MCF 10A (cell line): ENCODE measurements at regions not wholly inside any gene's neighbourhood (a gene's known extent, or its start where the extent isn't known, plus 50 kb on each side); places are given as distances from the start of the nearest gene placed in this dataset.

Experiments used
- BruUV-seq: library from RNA; stranded (reverse); fragments of 400-500 nt; replicated peaks from 2 replicates; lab custom pipeline; 2021; lab: Mats Ljungman, UMichigan
- CTCF ChIA-PET: fragments of 300-600 bp; sonication (Branson Sonifier 250); formaldehyde crosslinking; extraction: SDS; loops from one replicate; lab custom pipeline; 2021; ENCODE audit warnings: antibody characterized with exemption, inconsistent platforms; lab: Yijun Ruan, JAX
- POLR2A ChIA-PET: fragments of 300-600, 350-650 bp; sonication (Branson Sonifier 250); formaldehyde crosslinking; extraction: SDS; loops from one replicate; lab custom pipeline; 2020; ENCODE audit warnings: antibody characterized with exemption, inconsistent platforms; lab: Yijun Ruan, JAX
- DNase-seq: peaks from one replicate; pipeline ENCODE4 v3.0.0-alpha.2; 2018; ENCODE audit not compliant: unreplicated experiment
- H3K27ac Mint-ChIP-seq: one replicate; pipeline ENCODE4 v1.8.0; 2022; ENCODE audit warnings: mild to moderate bottlenecking, low read depth, mixed read lengths; ENCODE audit not compliant: unreplicated experiment
- H3K27me3 Mint-ChIP-seq: one replicate; pipeline ENCODE4 v1.8.0; 2022; ENCODE audit warnings: mixed read lengths; ENCODE audit not compliant: insufficient read depth, unreplicated experiment
- H3K36me3 Mint-ChIP-seq: one replicate; pipeline ENCODE4 v1.8.0; 2022; ENCODE audit warnings: mild to moderate bottlenecking, moderate library complexity, mixed read lengths; ENCODE audit not compliant: insufficient read depth, unreplicated experiment
- H3K4me1 Mint-ChIP-seq: one replicate; pipeline ENCODE4 v1.8.0; 2022; ENCODE audit warnings: mixed read lengths; ENCODE audit not compliant: insufficient read depth, unreplicated experiment
- H3K4me3 Mint-ChIP-seq: one replicate; pipeline ENCODE4 v1.8.0; 2022; ENCODE audit warnings: mild to moderate bottlenecking, moderate library complexity, mixed read lengths; ENCODE audit not compliant: unreplicated experiment
- H3K9me3 Mint-ChIP-seq: one replicate; pipeline ENCODE4 v1.8.0; 2022; ENCODE audit warnings: mixed read lengths; ENCODE audit not compliant: unreplicated experiment
- intact Hi-C: fragments of 100-400 bp; cut with micrococcal nuclease; formaldehyde crosslinking; loops from 2 replicates; pipeline ENCODE4 v1.14.1; 2022
- TF ChIP-seq, protein P1 (sequence below): fragments of 200-600 bp; IDR thresholded peaks from one replicate; pipeline ENCODE4 v1.8.0; 2022; ENCODE audit warnings: antibody characterized with exemption, mild to moderate bottlenecking; ENCODE audit not compliant: unreplicated experiment

DNA sequence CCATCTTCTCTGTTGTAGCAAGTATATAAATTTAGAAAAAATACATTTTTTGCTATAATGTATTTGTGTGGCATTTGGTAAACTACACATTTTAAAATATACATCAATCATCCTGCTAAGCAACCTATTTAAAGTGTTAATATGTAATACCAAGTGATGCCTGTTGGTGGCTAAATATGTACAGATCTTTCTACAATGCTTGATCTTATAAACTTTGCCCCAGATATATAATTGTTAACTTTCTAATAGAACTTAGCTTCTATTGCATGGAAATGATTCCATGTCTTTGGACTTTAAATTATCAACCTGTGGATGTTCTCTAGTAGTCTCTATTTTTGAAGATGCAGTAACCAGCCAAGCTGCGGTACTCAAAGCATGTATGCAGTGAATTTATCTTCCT, 1260.4 kb upstream of the RAG2 start:
- Mint-ChIP-seq H3K27me3 (no peaks in the 10 kb centered on the region), H3K9me3 (no peaks in the 10 kb centered on the region), H3K27ac (no peak overlapping the region), H3K36me3 (no peaks in the 10 kb centered on the region), H3K4me3 (no peak overlapping the region), H3K4me1 (no peaks in the 10 kb centered on the region)
- POLR2A ChIA-PET = no interaction called here
- intact Hi-C loops = no loop called here
- CTCF ChIA-PET = no interaction called here
- no TSS peak for BruUV-seq
- TF ChIP-seq, protein P1, sequence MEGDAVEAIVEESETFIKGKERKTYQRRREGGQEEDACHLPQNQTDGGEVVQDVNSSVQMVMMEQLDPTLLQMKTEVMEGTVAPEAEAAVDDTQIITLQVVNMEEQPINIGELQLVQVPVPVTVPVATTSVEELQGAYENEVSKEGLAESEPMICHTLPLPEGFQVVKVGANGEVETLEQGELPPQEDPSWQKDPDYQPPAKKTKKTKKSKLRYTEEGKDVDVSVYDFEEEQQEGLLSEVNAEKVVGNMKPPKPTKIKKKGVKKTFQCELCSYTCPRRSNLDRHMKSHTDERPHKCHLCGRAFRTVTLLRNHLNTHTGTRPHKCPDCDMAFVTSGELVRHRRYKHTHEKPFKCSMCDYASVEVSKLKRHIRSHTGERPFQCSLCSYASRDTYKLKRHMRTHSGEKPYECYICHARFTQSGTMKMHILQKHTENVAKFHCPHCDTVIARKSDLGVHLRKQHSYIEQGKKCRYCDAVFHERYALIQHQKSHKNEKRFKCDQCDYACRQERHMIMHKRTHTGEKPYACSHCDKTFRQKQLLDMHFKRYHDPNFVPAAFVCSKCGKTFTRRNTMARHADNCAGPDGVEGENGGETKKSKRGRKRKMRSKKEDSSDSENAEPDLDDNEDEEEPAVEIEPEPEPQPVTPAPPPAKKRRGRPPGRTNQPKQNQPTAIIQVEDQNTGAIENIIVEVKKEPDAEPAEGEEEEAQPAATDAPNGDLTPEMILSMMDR = peak; percentile 13
- DNase-seq = peak; percentile 1

DNA sequence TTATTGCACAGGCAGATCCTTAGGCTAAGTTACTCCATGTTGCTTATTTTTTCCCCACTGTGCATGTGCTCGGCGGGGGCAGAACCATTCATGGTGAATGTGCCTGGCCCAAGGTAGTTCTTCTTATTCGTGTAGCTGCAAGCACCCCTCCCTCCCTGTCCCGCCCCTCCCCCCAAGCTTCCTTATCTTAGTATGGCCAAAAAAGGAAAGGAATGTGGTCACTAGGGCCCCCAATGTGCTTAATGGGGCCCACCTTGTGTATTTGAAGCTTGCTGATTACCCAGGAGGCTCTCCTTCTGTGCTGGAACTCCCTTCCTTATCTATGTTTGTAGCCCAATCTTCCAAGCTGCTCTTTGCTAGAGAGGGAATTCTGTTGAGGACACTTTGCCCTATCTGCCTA, 1259.7 kb upstream of the RAG2 start:
- H3K4me3 Mint-ChIP-seq = no peak overlapping the region
- intact Hi-C loops = no loop called here
- H3K36me3 Mint-ChIP-seq = no peaks in the 10 kb centered on the region
- ChIA-PET POLR2A (no interaction called here), CTCF (interaction anchor here (0.6 to 0.7 kb wide), 2 partner anchors 311 to 407 kb away, joined by 3 read pairs; no protein-coding TSS in a partner anchor)
- H3K9me3 Mint-ChIP-seq = no peaks in the 10 kb centered on the region
- no peak overlapping the region for H3K27ac Mint-ChIP-seq
- no peaks in the 10 kb centered on the region for H3K27me3 Mint-ChIP-seq
- H3K4me1 Mint-ChIP-seq = no peaks in the 10 kb centered on the region
- no TSS peak for BruUV-seq
- TF ChIP-seq, protein P1 = no peak
- no peak for DNase-seq

DNA sequence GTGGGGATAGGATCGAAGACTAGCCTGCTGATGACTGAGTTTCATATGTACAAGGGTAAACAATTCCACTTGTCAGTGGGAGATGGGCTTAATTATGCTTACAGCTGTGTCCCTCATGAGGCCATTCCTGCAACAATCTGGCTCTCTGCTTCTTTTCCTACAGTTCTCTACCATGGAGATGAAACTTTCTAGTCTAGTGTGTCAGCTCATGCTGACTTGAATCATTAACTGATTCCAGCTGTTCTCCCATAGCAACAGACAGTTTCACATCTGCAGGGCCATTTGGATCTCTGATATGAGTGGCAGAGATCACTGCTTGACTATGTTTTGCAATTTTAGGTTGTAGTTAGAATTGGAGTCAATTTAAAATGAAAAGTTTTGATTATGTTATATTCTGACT, 1251.7 kb upstream of the RAG2 start:
- no peak overlapping the region for H3K27ac Mint-ChIP-seq
- H3K27me3 Mint-ChIP-seq = no peaks in the 10 kb centered on the region
- no peaks in the 10 kb centered on the region for H3K9me3 Mint-ChIP-seq
- H3K4me3 Mint-ChIP-seq = no peak overlapping the region
- intact Hi-C loops = no loop called here
- ChIA-PET POLR2A (no interaction called here), CTCF (interaction anchor here (0.6 kb wide), 1 partner anchor 1873 kb away, joined by 3 read pairs; no protein-coding TSS in a partner anchor)
- BruUV-seq = no TSS peak
- no peaks in the 10 kb centered on the region for H3K36me3 Mint-ChIP-seq
- no peaks in the 10 kb centered on the region for H3K4me1 Mint-ChIP-seq
- TF ChIP-seq, protein P1 = no peak
- no peak for DNase-seq

DNA sequence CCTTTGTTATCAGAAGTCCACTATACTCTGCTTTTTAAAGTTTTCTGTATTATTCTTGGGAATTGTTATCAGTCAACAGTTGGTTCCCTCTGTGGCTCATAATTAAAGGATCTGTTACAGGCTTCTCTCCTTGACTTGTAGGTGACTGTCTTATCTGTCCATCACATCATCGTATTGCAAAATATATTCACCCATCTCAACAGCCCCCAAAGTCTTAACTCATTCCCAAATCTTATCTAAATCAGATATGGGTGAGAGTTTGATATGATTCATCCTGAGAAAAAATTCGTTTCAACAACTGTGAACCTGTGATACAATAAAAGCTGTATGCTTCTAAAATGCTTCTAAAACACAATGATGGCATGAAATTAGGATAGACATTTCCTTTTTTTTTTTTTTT, 1245.6 kb upstream of the RAG2 start:
- no peak for DNase-seq
- intact Hi-C loops = no loop called here
- TF ChIP-seq, protein P1 = no peak
- ChIA-PET POLR2A (no interaction called here), CTCF (no interaction called here)
- Mint-ChIP-seq H3K27ac (no peak overlapping the region), H3K36me3 (no peaks in the 10 kb centered on the region), H3K4me3 (no peak overlapping the region), H3K4me1 (no peaks in the 10 kb centered on the region), H3K9me3 (no peaks in the 10 kb centered on the region), H3K27me3 (no peaks in the 10 kb centered on the region)
- BruUV-seq = no TSS peak
